ENCODE measurements at regions not wholly inside any gene's neighbourhood (a gene's known extent, or its start where the extent isn't known, plus 50 kb on each side); places are given as distances from the start of the nearest gene placed in this dataset.

- no peak overlapping the region for H3K4me3 ChIP-seq (ENCODE audit: low read length)
These were observed 1140.3 kb upstream of the SLC10A2 start for GRCh38 chr13:104206450-104207044.

GRCh38 chr13:104204177-104204576, 1138.0 kb upstream of the SLC10A2 start:
- no peaks in the 10 kb centered on the region for H3K4me1 ChIP-seq (ENCODE audit: control insufficient read depth, insufficient read depth, low read length)
- no peak overlapping the region for H3K4me3 ChIP-seq (ENCODE audit: low read length)
- no peaks in the 10 kb centered on the region for H3K27me3 ChIP-seq (ENCODE audit: control insufficient read depth, insufficient read depth, low read length)
- H3K36me3 ChIP-seq (ENCODE audit: control insufficient read depth, insufficient read depth, low read length) = no peaks in the 10 kb centered on the region
- H3K9me3 ChIP-seq (ENCODE audit: control insufficient read depth, low read length) = no peaks in the 10 kb centered on the region
- no peak overlapping the region for H3K9ac ChIP-seq (ENCODE audit: low read length)

More at GRCh38 chr13:104206450-104207044, 1140.3 kb upstream of the SLC10A2 start:
- H3K9ac ChIP-seq (ENCODE audit: low read length) = no peak overlapping the region
- no peaks in the 10 kb centered on the region for H3K27me3 ChIP-seq (ENCODE audit: control insufficient read depth, insufficient read depth, low read length)
- no peaks in the 10 kb centered on the region for H3K4me1 ChIP-seq (ENCODE audit: control insufficient read depth, insufficient read depth, low read length)
- no peaks in the 10 kb centered on the region for H3K9me3 ChIP-seq (ENCODE audit: control insufficient read depth, low read length)
- H3K36me3 ChIP-seq (ENCODE audit: control insufficient read depth, insufficient read depth, low read length) = no peaks in the 10 kb centered on the region

- H3K36me3 ChIP-seq (ENCODE audit: control insufficient read depth, insufficient read depth, low read length) = no peaks in the 10 kb centered on the region
- H3K4me1 ChIP-seq (ENCODE audit: control insufficient read depth, insufficient read depth, low read length) = no peaks in the 10 kb centered on the region
- no peak overlapping the region for H3K4me3 ChIP-seq (ENCODE audit: low read length)
- no peaks in the 10 kb centered on the region for H3K27me3 ChIP-seq (ENCODE audit: control insufficient read depth, insufficient read depth, low read length)
- no peaks in the 10 kb centered on the region for H3K9me3 ChIP-seq (ENCODE audit: control insufficient read depth, low read length)
- no peak overlapping the region for H3K9ac ChIP-seq (ENCODE audit: low read length)
These were observed 1132.6 kb upstream of the SLC10A2 start for GRCh38 chr13:104198801-104199200.

GRCh38 chr13:104196611-104197010, 1130.4 kb upstream of the SLC10A2 start:
- Histone ChIP-seq H3K4me1 (ENCODE audit: control insufficient read depth, insufficient read depth, low read length) (no peaks in the 10 kb centered on the region), H3K4me3 (ENCODE audit: low read length) (no peak overlapping the region), H3K36me3 (ENCODE audit: control insufficient read depth, insufficient read depth, low read length) (no peaks in the 10 kb centered on the region), H3K9ac (ENCODE audit: low read length) (no peak overlapping the region), H3K9me3 (ENCODE audit: control insufficient read depth, low read length) (no peaks in the 10 kb centered on the region), H3K27me3 (ENCODE audit: control insufficient read depth, insufficient read depth, low read length) (no peaks in the 10 kb centered on the region)

GRCh38 chr13:104181526-104182231, 1115.5 kb upstream of the SLC10A2 start:
- no peaks in the 10 kb centered on the region for H3K27me3 ChIP-seq (ENCODE audit: control insufficient read depth, insufficient read depth, low read length)

GRCh38 chr13:104170980-104171555, 1104.9 kb upstream of the SLC10A2 start:
- Histone ChIP-seq H3K9me3 (ENCODE audit: control insufficient read depth, low read length) (no peaks in the 10 kb centered on the region), H3K27me3 (ENCODE audit: control insufficient read depth, insufficient read depth, low read length) (no peaks in the 10 kb centered on the region), H3K36me3 (ENCODE audit: control insufficient read depth, insufficient read depth, low read length) (no peaks in the 10 kb centered on the region), H3K9ac (ENCODE audit: low read length) (no peak overlapping the region), H3K4me1 (ENCODE audit: control insufficient read depth, insufficient read depth, low read length) (no peaks in the 10 kb centered on the region), H3K4me3 (ENCODE audit: low read length) (no peak overlapping the region)

More at GRCh38 chr13:104181526-104182231, 1115.5 kb upstream of the SLC10A2 start:
- no peaks in the 10 kb centered on the region for H3K4me1 ChIP-seq (ENCODE audit: control insufficient read depth, insufficient read depth, low read length)
- H3K9me3 ChIP-seq (ENCODE audit: control insufficient read depth, low read length) = no peaks in the 10 kb centered on the region
- no peaks in the 10 kb centered on the region for H3K36me3 ChIP-seq (ENCODE audit: control insufficient read depth, insufficient read depth, low read length)
- no peak overlapping the region for H3K9ac ChIP-seq (ENCODE audit: low read length)
- no peak overlapping the region for H3K4me3 ChIP-seq (ENCODE audit: low read length)

GRCh38 chr13:104163866-104164630, 1097.8 kb upstream of the SLC10A2 start:
- Histone ChIP-seq H3K9ac (ENCODE audit: low read length) (no peak overlapping the region), H3K4me1 (ENCODE audit: control insufficient read depth, insufficient read depth, low read length) (no peaks in the 10 kb centered on the region), H3K27me3 (ENCODE audit: control insufficient read depth, insufficient read depth, low read length) (no peaks in the 10 kb centered on the region), H3K36me3 (ENCODE audit: control insufficient read depth, insufficient read depth, low read length) (no peaks in the 10 kb centered on the region), H3K4me3 (ENCODE audit: low read length) (no peak overlapping the region), H3K9me3 (ENCODE audit: control insufficient read depth, low read length) (no peaks in the 10 kb centered on the region)

GRCh38 chr13:104160536-104160935, 1094.3 kb upstream of the SLC10A2 start:
- H3K9me3 ChIP-seq (ENCODE audit: control insufficient read depth, low read length) = no peaks in the 10 kb centered on the region
- no peaks in the 10 kb centered on the region for H3K27me3 ChIP-seq (ENCODE audit: control insufficient read depth, insufficient read depth, low read length)
- no peaks in the 10 kb centered on the region for H3K4me1 ChIP-seq (ENCODE audit: control insufficient read depth, insufficient read depth, low read length)
- H3K4me3 ChIP-seq (ENCODE audit: low read length) = no peak overlapping the region
- no peaks in the 10 kb centered on the region for H3K36me3 ChIP-seq (ENCODE audit: control insufficient read depth, insufficient read depth, low read length)
- no peak overlapping the region for H3K9ac ChIP-seq (ENCODE audit: low read length)

- Histone ChIP-seq H3K9ac (ENCODE audit: low read length) (no peak overlapping the region), H3K27me3 (ENCODE audit: control insufficient read depth, insufficient read depth, low read length) (no peaks in the 10 kb centered on the region), H3K9me3 (ENCODE audit: control insufficient read depth, low read length) (no peaks in the 10 kb centered on the region), H3K36me3 (ENCODE audit: control insufficient read depth, insufficient read depth, low read length) (no peaks in the 10 kb centered on the region), H3K4me1 (ENCODE audit: control insufficient read depth, insufficient read depth, low read length) (no peaks in the 10 kb centered on the region), H3K4me3 (ENCODE audit: low read length) (no peak overlapping the region)
These were observed 1077.7 kb upstream of the SLC10A2 start for GRCh38 chr13:104143760-104144416.

- no peak overlapping the region for H3K4me3 ChIP-seq (ENCODE audit: low read length)
- H3K27me3 ChIP-seq (ENCODE audit: control insufficient read depth, insufficient read depth, low read length) = no peaks in the 10 kb centered on the region
- H3K9ac ChIP-seq (ENCODE audit: low read length) = no peak overlapping the region
- H3K4me1 ChIP-seq (ENCODE audit: control insufficient read depth, insufficient read depth, low read length) = no peaks in the 10 kb centered on the region
- no peaks in the 10 kb centered on the region for H3K36me3 ChIP-seq (ENCODE audit: control insufficient read depth, insufficient read depth, low read length)
- H3K9me3 ChIP-seq (ENCODE audit: control insufficient read depth, low read length) = no peaks in the 10 kb centered on the region
These were observed 1074.3 kb upstream of the SLC10A2 start for GRCh38 chr13:104140552-104140951.

GRCh38 chr13:104137416-104137815, 1071.2 kb upstream of the SLC10A2 start:
- Histone ChIP-seq H3K36me3 (ENCODE audit: control insufficient read depth, insufficient read depth, low read length) (no peaks in the 10 kb centered on the region), H3K9ac (ENCODE audit: low read length) (no peak overlapping the region), H3K27me3 (ENCODE audit: control insufficient read depth, insufficient read depth, low read length) (no peaks in the 10 kb centered on the region), H3K9me3 (ENCODE audit: control insufficient read depth, low read length) (no peaks in the 10 kb centered on the region), H3K4me1 (ENCODE audit: control insufficient read depth, insufficient read depth, low read length) (no peaks in the 10 kb centered on the region), H3K4me3 (ENCODE audit: low read length) (no peak overlapping the region)
